ENCODE measurements at regions not wholly inside any gene's neighbourhood (a gene's known extent, or its start where the extent isn't known, plus 50 kb on each side); places are given as distances from the start of the nearest gene placed in this dataset.
"Not testable (repeated sequence)": the region's sequence is repeated elsewhere in the genome, so short reads cannot be mapped to it uniquely, and the experiment has no call there.

DNA sequence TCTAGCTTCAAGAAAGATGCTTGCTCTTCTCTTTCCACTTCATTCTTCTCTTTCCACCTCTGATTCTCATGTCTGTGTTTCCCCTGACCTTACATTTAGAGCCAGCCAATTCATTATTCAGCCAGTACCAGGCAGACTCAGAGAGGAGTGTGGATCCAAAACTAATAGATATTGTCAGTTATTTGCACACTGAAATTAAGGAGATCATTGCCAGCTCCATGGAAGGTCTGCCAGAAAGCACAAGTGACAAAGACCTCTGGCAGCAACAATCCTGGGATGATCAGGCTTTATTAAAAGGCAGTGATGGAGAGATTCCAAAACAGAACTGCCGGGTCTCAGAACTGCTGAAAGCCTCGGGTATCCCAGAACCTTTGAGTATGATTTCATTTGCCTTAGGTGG lies 749.4 kb downstream of the XPNPEP1 start:
- no peak for DNase-seq

DNA sequence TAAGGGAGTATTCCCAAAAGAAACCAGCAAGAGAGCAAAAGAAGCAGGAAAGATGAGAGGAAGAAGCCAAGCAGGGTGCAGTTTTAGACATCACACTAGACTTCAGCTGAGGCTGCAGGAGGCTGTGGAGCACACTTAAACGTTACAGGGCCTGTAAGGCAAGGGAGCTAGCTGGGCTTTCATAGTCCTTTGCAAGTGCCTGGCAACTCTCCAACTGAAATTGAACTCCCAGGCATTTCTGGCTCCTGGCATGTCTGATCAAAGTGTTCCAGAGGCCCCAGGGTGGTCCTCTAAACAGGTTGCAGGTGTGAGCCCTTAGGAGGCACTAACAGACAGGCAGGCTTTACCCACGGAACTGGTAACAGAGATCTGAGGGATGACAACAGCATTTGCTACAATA lies 750.2 kb downstream of the XPNPEP1 start:
- no peak for DNase-seq

DNA sequence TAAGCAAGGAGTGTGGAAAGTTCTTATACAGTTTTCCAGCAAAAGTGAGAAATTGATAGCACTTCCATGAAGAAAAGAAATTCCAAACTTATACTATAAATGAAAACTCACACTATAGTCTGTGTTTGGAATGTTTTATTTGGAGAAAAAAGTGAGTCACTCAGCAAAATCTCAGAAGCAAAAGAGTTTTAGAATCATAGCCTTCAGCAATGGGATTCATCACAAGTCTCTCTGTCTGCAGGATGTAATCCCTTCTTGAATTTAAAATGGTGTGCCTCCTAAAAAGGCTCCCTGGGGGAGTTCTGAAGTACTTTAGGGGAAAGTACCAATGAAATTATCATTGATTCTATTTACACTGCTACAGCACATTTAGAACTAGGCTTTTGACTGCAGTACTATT lies 756.4 kb downstream of the XPNPEP1 start:
- DNase-seq = no peak

DNA sequence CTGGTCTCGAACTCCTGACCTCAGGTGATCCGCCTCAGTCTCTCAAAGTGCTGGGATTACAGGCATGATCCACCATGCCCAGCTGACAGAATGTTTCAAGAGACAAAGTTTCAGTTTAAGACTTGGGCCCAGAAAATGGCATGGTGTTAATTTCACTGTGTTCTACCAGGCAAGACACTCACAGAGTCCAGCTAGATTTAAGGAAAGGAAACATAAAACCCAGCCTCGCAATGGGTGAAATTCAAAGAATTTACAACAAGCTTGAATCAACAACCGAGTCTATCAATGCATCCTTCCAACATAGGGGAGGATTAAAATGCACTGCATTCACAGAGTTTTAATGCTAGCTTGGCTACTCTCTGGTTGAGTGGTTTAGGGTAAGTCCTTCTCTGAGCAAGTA lies 764.0 kb downstream of the XPNPEP1 start:
- DNase-seq = no peak

DNA sequence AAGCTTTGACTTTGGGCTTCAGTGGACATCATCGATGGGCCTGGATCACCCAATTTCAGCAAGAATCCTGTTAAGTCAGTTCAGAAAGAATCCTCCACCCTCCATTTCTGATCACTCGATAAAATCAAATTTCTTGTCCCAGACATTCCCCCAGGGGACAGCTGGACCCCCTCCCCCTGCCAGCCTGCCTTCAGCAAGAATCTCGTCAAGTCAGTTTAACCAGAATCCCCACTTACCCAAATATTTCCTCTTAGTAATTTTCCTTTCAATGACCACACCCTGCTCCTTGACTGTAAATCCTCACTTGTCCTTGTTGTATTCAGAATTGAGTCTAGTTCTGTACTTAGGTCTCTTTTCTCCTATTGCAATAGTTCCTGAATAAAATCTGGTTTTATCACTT lies 766.9 kb downstream of the XPNPEP1 start:
- DNase-seq = no peak

DNA sequence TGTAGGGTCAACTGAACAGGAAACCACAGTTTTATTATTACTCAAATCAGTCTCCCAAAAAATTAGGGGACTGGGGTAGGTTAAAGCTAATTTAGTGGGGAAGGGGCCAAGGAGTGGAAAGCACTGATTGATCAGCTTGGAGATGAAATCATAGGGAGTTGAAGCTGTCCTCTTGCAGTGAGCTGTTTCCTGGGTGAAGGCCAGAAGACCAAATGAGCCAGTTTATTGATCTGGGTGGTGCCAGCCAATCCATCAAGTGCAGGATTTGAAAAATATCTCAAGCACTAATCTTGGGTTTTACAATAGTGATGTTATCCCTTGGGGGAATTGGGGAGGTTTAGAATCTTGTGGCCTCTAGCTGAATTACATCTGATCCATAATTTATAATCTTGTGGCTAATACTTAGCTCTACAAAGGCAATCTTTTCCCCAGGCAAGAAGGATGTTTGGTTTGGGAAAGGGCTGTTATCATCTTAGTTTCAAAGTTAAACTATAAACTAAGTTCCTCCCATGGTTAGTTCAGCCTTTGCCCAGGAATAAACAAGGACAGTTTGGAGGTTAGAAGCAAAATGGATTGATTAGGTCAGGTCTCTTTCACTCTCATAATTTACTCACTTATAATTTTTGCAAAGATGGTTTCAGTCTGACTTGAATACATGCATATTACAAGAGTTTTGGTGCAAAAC lies 773.5 kb downstream of the XPNPEP1 start:
- DNase-seq = no peak

DNA sequence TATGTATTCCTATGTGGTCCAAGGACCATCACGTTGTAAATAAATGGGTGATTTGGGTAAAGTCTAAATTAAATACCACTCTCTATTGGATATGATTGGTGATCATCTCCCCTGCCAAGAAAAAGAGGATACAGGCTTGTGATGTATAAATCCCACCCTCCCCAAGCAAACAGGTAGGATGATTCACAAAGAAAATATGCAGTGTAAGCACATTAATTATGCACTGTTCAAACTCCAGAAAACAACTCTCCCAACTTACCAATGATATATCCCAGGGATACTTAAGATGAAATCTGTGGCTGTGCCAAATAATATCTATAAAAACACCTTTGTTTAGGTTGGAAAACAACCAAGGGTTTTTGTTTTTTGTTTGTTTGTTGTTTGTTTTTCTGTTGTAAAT lies 795.9 kb downstream of the XPNPEP1 start:
- no peak for DNase-seq

DNA sequence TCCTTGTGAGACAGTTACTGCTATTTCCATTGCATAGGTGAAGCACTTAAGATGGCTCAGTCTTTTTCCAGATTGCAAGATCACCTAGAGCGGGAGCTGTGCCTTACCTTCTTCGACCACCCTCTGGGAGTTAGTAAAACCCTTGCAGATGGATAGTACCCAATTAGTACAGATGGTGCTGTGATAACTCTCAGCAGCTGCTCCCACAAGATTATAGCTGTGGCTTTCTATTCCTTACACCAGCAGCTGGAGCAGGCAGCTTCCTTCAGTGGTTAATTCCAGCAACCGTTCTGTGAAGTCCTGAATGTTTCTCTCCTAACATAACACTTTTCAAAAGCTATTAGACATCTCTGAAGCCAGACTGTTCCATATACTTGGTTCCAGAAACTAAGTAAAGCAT lies 796.8 kb downstream of the XPNPEP1 start:
- DNase-seq = no peak

DNA sequence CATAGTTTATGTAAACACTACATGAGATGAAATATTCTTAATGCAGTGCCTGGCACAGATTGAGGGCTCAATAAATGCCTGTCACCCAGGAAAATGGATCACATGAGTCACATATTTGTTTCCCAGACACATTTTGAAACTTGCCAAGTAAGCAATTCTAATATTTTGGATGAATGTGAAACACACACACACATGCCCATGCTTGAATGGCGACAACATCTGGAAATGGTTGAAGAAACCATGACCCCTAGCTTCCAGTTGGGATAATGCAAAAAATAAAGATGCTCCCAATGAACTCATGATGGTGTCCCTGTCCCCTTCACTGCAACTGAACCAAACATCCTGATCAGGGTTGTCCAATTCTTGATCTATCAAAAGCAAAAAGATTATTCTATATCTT lies 797.3 kb downstream of the XPNPEP1 start:
- no peak for DNase-seq

DNA sequence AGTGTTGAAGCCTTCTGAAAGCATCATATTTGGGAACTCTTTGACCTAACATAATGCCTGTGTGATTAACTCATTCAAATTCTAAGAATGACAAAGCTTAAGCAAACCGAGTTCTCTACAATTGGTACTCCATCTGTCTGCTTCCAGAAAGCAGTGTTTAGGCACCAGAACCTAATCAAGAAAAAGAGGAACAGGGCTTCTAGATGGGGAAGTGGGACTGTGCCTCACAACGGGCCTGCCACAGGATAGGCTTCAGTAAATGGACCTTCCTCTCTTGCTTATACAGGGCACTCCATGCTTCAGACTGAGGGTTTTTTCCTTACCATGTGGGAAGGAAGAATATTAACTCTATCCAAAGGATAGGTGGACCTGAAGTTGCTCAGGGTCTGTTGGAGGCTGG lies 808.1 kb downstream of the XPNPEP1 start:
- no peak for DNase-seq

DNA sequence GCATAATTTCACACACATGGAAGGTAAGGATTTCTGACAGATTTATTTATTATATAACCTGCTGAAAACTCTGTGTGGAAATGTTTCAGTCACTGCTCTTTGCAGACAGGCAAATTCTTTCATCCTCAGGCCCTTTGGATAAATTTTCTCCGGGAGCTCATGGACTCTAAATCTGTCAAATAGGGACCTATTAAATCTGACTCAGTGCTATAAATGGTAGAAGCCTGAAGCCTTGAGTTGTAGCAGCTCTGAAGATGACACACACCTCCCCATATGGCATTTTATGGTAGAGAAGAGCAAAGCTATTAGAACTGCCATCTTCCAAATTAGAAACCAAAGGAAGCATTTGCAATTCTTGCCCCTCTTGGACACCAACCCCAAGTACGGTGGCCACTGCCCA lies 808.7 kb downstream of the XPNPEP1 start:
- DNase-seq = no peak

DNA sequence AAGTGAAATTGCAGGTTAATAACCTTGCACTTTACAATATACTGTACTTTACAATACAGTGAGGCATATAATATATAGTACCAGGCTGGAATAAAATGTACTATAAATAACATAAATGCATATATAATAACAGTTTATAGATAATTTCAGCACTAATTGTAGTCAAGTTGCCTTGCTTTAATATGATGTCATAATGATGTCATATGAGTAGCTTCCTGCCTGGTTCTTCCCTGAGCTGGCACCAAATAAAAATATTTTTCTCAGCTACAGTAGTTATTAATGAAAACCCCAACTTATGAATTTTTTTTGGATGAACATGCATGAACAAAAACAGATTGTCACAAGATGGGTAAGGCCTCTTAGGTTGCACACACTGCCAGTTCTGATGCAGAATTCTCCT lies 816.7 kb downstream of the XPNPEP1 start:
- no peak for DNase-seq

DNA sequence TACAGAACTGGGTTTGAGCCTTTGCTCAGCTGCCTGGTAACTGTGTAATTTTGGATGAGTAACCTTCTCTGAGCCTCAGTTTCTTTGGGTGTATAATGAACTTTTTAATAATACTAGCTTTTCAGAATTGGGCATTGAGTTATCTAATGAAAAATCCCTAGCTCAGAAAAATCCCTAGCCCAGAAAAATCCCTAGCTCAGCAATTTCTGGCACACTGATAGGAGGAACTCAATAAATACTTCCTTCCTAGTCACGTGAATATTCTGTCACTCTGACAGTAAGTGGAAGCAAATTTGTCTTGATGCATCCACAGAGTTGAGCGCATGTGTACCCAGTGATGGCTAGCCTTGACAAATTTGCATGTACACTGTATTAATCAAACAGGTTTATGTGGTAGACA lies 817.6 kb downstream of the XPNPEP1 start:
- no peak for DNase-seq

DNA sequence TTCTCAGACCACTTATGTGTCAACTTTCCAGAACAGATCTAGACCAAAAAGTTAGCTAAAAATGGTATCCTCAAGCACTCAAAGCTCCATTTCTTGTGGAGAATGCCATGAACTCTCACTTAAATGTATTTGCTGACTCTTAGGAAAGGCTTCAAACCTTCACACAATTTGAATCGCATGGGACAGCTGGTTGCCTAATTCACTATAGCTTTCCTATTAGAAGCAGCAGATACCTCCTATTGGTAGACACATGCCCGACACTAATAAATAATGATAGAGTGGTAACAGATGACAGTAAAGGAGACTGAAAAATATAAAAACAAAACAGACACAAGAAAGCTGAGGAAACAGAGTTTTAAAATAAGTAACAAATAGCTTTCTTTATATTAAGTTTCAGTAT lies 818.5 kb downstream of the XPNPEP1 start:
- DNase-seq = no peak

DNA sequence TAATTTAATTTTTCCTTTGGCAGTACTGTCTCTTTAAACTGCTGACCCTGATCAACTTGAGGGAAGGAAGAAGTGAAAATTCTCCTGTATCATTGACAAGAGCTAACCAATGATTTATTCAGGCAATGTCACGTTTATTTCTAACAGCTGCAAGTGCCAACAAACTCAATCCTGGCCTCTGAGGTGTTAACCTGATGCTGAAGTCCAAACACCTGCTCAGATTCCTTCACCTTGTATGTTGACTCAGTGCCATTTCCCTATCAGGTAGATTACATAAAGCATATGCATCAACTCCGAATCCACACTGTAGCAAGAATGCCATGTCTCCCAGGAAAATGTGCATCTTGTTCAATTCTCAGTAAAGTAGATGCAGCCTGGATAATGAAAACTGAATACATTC lies 820.0 kb downstream of the XPNPEP1 start:
- no peak for DNase-seq

DNA sequence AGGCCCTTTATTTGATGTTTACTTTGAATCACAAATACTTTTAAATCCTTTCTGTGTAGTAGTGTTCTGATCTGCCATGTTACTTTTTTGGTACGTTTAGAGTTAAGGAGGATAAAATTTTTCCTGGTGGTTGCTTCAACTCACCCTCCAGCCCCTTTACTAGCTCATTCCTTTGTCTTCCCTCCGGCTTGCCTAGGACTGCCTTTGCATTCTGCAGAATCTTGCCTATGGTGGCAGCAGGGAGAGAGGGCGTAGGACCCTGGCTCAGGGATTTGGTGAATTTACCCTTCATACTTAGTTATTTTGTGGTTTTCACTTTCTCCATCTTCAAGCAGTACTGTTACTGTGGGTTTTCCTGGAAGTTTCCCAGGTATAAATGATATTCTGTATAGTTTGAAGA lies 833.5 kb downstream of the XPNPEP1 start:
- no peak for DNase-seq

DNA sequence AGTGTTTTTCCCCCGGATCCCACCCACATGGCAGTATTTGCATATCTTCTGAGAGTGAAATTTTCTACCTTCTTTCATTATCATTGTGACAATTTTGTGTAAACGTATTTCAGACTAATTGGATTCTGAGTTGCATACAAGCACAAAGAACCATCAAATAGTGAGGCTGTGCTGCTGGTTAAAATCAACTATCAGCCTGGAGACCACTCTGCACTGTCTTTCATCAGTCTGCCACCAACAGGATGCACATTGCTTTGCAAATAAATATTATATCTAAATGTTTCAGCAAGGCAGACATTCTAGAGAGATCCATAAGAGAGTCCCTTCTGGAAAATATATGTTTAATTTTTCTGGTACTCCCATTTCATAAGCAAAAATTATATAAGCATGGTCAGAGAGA lies 851.8 kb downstream of the XPNPEP1 start:
- DNase-seq = no peak

DNA sequence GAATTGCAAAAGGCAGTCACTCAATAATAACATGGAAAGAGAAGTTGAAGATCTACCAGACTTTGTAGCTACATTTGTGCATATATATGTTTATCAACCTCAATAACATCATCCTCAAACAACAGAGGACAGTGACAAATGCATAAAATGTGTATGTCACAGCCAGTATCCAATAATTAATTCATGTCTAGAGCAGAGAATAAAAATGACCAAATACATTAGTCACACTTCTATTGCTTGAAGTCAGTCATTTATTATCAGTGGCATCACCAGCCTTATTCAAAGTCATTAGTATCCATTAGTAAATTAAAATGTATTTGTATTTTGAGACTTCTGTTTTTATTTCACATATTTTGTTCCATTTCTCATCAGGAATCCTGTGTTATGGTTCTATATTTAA lies 852.8 kb downstream of the XPNPEP1 start:
- no peak for DNase-seq

DNA sequence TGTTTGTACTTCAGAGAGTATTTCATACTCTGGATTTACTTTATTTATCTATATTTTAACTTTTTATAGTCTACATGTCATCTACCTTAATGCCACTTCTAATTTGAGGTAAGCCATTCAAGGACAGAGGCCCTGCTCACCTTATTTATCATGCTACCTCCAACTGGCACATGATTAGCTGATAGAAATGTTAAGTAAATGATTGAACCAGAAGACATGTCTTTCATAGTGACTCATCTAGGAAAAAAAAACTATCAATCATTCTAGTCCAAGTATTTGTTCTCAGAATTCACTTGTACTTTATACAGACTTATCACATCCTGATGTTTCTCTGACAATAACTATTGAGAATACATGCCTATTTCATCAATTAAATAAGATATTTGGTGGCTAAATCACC lies 856.3 kb downstream of the XPNPEP1 start:
- no peak for DNase-seq

DNA sequence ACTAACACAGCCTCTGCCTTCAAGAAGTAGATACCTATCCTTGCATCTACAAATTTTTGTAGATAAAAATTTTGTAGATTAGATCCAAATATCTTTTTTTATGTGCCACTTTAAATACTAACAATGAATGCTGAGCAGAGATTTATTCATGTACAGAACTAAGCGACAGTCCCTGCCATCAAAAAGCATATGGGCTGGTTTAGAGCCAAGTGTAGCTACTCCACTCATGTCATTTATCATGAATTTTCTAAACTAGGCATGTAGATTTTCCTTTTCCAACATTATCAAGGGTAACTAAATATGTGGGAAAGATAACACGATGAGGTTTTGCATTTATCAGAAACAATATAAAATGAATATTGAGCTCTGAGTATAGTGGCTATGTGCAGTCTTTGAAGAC lies 857.5 kb downstream of the XPNPEP1 start:
- DNase-seq = no peak

DNA sequence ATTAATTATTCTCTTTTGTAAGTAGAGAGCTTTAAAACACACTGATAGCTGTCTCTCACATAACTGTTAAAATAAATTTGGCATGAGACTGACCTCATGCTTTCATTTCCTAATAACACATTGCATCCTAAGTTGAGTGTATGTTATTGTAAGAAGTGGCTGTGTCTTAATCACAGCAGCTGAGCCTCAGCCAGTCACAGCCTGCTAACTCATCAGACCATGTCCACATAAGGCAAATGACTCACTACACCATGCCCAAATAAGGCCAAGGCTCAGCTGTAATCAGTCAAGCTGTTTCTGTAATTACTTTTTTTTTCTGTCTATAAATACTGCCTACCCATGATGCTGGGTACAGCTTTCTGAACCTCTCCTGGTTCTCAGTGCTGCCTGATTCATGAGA lies 860.9 kb downstream of the XPNPEP1 start:
- DNase-seq = no peak

DNA sequence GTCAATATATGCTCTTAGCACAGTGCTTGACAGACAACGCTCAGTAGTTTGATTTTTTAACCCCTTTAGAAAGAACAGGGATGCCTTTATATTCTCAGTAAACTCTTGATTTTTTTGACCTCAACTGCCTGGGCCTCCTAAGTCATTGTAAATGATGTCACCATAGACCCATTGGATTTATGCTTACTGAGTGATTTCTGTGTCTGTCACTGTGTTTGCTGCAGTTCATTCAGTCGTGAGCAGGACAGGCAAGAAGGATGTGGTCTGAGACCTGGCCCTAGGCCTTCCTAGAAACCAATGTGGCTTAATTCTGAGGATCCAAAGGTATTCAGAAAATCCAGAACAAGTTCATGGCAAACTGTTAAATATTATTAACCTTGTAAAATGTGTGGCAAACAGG lies 868.1 kb downstream of the XPNPEP1 start:
- DNase-seq = no peak

DNA sequence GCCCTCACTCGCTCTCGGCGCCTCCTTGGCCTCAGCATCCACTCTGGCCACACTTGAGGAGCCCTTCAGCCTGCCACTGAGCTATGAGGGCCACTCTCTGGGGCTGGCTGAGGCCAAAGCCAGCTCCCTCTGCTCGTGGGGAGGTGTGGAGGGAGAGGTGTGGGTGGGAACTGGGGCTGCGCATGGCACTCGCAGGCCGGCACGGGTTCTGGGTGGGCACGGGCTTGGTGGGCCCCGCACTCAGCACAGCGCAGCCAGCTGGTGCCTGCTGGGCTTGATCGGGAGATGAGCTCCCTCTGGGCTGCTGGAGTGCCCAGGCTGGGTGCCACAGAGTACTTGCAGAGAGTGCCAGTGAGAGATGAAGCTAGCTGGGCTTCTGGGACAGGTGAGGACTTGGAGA lies 875.5 kb downstream of the XPNPEP1 start:
- no peak for DNase-seq

DNA sequence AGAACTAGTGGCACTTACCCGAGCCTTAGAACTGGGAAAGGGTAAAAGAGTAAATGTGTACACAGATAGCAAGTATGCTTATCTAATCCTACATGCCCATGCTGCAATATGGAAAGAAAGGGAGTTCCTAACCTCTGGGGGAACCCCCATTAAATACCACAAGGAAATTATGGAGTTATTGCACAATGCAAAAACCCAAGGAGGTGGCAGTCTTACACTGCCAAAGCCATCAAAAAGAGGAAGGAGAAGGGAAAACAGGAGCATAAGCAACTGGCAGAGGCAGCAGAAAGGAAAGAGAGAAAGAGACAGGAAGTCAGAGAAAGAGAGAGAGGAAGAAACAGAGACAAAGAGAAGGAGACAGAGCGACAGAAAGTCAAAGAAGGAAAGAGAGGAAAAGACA lies 876.9 kb downstream of the XPNPEP1 start:
- DNase-seq = not testable (repeated sequence)

DNA sequence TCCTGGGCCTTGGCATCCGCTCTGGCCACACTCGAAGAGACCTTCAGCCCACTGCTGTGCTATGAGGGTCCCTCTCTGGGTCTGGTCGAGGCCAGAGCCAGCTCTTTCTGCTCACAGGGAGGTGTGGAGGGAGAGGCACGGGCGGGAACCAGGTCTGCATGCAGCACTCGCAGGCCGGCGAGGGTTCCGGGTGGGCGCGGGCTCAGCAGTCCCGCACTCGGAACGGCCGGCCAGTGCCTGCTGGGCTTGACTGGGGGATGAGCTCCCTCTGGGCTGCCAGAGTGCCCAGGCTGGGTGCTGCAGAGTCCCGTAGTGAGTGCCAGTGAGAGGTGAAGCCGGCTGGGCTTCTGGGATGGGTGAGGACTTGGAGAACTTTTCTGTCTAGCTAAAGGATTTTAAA lies 882.7 kb downstream of the XPNPEP1 start:
- DNase-seq = no peak

DNA sequence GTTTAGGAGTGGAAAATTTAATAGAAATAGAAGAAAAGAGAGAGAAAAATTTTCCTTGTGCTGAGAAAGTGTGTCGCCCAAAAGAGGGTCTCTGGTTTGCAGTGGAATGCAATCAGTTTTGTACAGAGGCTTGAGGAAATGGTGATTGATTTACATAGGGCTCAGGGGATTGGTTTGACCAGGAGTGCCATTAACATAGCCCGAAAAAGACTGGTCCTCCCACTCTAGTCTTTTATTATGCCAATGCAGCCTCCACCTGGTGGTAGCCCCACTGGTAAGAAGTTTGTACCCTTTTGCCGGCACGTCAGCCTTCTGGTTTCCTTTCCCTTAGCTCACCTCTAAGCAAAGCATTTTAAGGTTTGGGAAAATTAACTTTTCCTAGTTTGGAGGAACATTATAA lies 885.3 kb downstream of the XPNPEP1 start:
- no peak for DNase-seq
